Mesendoderm (in vitro differentiated cells): ENCODE measurements at regions not wholly inside any gene's neighbourhood (a gene's known extent, or its start where the extent isn't known, plus 50 kb on each side); places are given as distances from the start of the nearest gene placed in this dataset.
"Not testable (repeated sequence)": the region's sequence is repeated elsewhere in the genome, so short reads cannot be mapped to it uniquely, and the experiment has no call there.

Experiments
- DNase-seq: peaks from one replicate; pipeline ENCODE4 v3.0.0; 2013
- H2AK5ac ChIP-seq: 2 replicates; pipeline ENCODE4 v1.6.1; 2013; ENCODE audit warnings: low read length, inconsistent platforms
- H2BK120ac ChIP-seq: 2 replicates; pipeline ENCODE4 v1.6.1; 2013; ENCODE audit warnings: low read depth, mild to moderate bottlenecking, low read length, moderate library complexity, mixed read lengths
- H2BK15ac ChIP-seq: replicated peaks from 2 replicates; pipeline ENCODE4 v1.6.1; 2013; ENCODE audit warnings: low read depth, mild to moderate bottlenecking, moderate library complexity
- H2BK5ac ChIP-seq: 2 replicates; pipeline ENCODE4 v1.6.1; 2013; ENCODE audit warnings: low read length, inconsistent platforms
- H3K18ac ChIP-seq: 2 replicates; pipeline ENCODE4 v1.6.1; 2013; ENCODE audit warnings: mild to moderate bottlenecking, low read length, mixed read lengths
- H3K23ac ChIP-seq: one replicate; pipeline ENCODE4 v1.6.1; 2013; ENCODE audit warnings: low read length
- H3K27ac ChIP-seq: 2 replicates; pipeline ENCODE4 v1.5.1; 2013; ENCODE audit warnings: low read depth, mild to moderate bottlenecking, inconsistent platforms, low read length, moderate library complexity
- H3K27me3 ChIP-seq: 2 replicates; pipeline ENCODE4 v1.6.1; 2013; ENCODE audit warnings: low read length, control low read depth, mild to moderate bottlenecking, inconsistent platforms; ENCODE audit not compliant: insufficient read depth, poor library complexity
- H3K36me3 ChIP-seq: 2 replicates; pipeline ENCODE4 v1.6.1; 2013; ENCODE audit warnings: low read length, inconsistent platforms; ENCODE audit not compliant: control insufficient read depth, insufficient read depth
- H3K4ac ChIP-seq: one replicate; pipeline ENCODE4 v1.6.1; 2013; ENCODE audit warnings: low read depth, mild to moderate bottlenecking, low read length, moderate library complexity
- H3K4me1 ChIP-seq: 2 replicates; pipeline ENCODE4 v1.6.1; 2013; ENCODE audit warnings: low read depth, low read length, inconsistent platforms; ENCODE audit not compliant: control insufficient read depth
- H3K4me2 ChIP-seq: 2 replicates; pipeline ENCODE4 v1.6.1; 2013; ENCODE audit warnings: low read length
- H3K4me3 ChIP-seq: 2 replicates; pipeline ENCODE4 v1.5.1; 2013; ENCODE audit warnings: mild to moderate bottlenecking, low read length
- H3K56ac ChIP-seq: one replicate; pipeline ENCODE4 v1.6.1; 2013; ENCODE audit warnings: low read length
- H3K79me1 ChIP-seq: 2 replicates; pipeline ENCODE4 v1.6.1; 2013; ENCODE audit warnings: low read length, inconsistent platforms
- H3K79me2 ChIP-seq: 2 replicates; pipeline ENCODE4 v1.6.1; 2013; ENCODE audit warnings: mild to moderate bottlenecking, low read length; ENCODE audit not compliant: control insufficient read depth, insufficient read depth
- H3K9ac ChIP-seq: 2 replicates; pipeline ENCODE4 v1.6.1; 2013; ENCODE audit warnings: low read length, inconsistent platforms
- H4K5ac ChIP-seq: one replicate; pipeline ENCODE4 v1.6.1; 2013; ENCODE audit warnings: low read length
- H4K8ac ChIP-seq: one replicate; pipeline ENCODE4 v1.6.1; 2013; ENCODE audit warnings: low read depth, mild to moderate bottlenecking, control low read depth, low read length, moderate library complexity
- WGBS: extraction: QIAGEN DNeasy Blood & Tissue Kit; methylation state at CpG from one replicate; pipeline ENCODE4 v1.1.7; 2013; ENCODE audit warnings: low lambda C conversion rate, missing lambda C conversion rate; ENCODE audit not compliant: insufficient coverage; ENCODE audit errors: extremely low coverage; 5-methylcytosine and 5-hydroxymethylcytosine counted together

DNA sequence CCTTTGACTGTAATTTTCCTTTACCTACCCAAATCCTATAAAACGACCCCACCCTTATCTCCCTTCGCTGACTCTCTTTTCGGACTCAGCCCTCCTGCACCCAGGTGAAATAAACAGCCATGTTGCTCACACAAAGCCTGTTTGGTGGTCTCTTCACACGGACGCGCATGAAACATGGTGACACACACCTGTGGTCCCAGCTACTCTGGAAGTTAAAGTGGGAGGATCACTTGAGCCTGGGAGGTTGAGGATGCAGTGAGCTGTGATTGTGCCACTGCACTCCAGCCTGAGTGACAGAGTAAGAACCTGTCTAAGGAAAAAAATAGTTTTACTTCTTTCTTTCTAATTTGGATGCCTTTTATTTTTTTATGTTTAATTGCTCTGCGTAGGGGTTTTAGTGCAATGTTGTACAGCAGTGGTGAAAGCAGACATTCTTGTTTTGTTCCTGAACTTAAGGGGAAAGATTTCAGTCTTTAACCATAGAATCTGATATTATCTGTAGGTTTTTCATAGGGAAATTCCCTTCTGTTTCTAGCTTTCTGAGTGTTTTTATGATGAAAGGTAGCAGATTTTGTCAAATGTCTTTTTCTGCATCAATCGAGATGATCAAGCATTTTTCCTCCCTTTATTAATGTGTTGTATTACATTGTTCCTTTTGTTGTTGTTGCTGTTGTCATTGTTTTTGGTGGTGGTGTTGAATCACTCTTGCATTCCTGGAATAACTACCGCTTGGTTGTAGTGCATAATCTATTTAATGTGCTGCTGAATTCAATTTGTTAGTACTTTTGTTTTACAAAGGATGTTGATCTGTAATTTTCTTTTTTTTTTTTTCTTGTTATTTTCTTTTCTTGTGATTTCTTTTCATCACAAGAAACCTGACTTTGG is 497.4 kb downstream of the DISC1 start:
- H4K8ac ChIP-seq: no peak overlapping the region
- no peak overlapping the region for H2BK120ac ChIP-seq
- H3K27me3 ChIP-seq: no peaks in the 10 kb centered on the region
- peak overlapping the region; percentile 87 for H3K18ac ChIP-seq
- H3K4me3 ChIP-seq: no peak overlapping the region
- peak overlapping the region; percentile 67 for H3K56ac ChIP-seq
- H3K23ac ChIP-seq: no peak overlapping the region
- H3K79me1 ChIP-seq: peaks cover 3% of the 10 kb centered on the region
- no peak overlapping the region for H2BK5ac ChIP-seq
- WGBS: no CpG with 5 or more reads among the region's 9 CpGs
- H3K79me2 ChIP-seq: peaks cover 23% of the 10 kb centered on the region
- H3K4me2 ChIP-seq: no peak overlapping the region
- H2AK5ac ChIP-seq: no peak overlapping the region
- no peak overlapping the region for H2BK15ac ChIP-seq
- H3K36me3 ChIP-seq: no peaks in the 10 kb centered on the region
- peaks cover 2% of the 10 kb centered on the region for H3K4me1 ChIP-seq
- H4K5ac ChIP-seq: no peak overlapping the region
- peak overlapping the region; percentile 70 for H3K27ac ChIP-seq
- DNase-seq: peak; percentile 83
- peak overlapping the region; percentile 36 for H3K9ac ChIP-seq
- H3K4ac ChIP-seq: no peak overlapping the region

DNA sequence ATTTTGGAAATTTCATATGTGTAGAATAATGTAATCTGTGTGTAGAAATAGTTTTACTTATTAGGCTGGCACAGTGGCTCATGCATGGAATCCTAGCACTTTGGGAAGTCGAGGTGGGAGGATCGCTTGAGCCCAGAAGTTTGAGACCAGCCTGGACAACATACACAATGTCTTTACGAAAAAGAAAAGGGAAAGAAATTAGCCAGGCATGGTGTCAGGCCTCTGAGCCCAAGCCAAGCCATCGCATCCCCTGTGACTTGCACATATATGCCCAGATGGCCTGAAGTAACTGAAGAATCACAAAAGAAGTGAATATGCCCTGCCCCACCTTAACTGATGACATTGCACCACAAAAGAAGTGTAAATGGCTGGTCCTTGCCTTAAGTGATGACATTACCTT is 491.3 kb downstream of the DISC1 start:
- not testable (repeated sequence) for H3K23ac ChIP-seq, H3K4me2 ChIP-seq, H3K79me2 ChIP-seq, H3K18ac ChIP-seq, H3K4me1 ChIP-seq, H4K5ac ChIP-seq, H3K79me1 ChIP-seq, H3K27me3 ChIP-seq, H3K9ac ChIP-seq, H3K36me3 ChIP-seq, H3K4ac ChIP-seq, H2AK5ac ChIP-seq, DNase-seq, H4K8ac ChIP-seq, H2BK15ac ChIP-seq, H2BK120ac ChIP-seq, H2BK5ac ChIP-seq, H3K27ac ChIP-seq, H3K4me3 ChIP-seq
- peak overlapping the region; percentile 70 for H3K56ac ChIP-seq
- WGBS: no CpG with 5 or more reads among the region's 4 CpGs

DNA sequence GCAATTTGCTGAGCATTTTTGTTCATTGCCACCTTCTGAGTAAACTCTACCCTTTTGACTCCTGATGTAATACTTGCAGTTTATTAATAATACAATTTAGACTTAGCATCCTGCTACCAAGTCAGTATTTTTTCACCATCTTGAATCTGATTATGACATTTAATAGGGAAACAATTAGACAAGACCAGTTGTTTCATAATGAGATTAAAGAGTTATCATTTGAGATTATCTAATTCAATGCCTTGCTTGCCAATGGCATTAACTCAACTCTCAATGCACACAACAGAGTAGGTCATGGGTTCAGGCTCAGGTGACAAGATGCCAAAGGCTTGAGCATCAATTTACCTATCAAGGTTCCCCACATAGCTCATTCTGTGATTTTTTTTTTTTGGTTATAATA is 488.4 kb downstream of the DISC1 start:
- no peak overlapping the region for H2AK5ac ChIP-seq
- H2BK5ac ChIP-seq: no peak overlapping the region
- no peak overlapping the region for H4K5ac ChIP-seq
- no peak overlapping the region for H3K18ac ChIP-seq
- no peaks in the 10 kb centered on the region for H3K36me3 ChIP-seq
- no peak overlapping the region for H3K4ac ChIP-seq
- H3K4me1 ChIP-seq: peaks cover 10% of the 10 kb centered on the region
- H2BK15ac ChIP-seq: no peak overlapping the region
- peaks cover 3% of the 10 kb centered on the region for H3K79me2 ChIP-seq
- H3K27ac ChIP-seq: no peak overlapping the region
- H3K27me3 ChIP-seq: no peaks in the 10 kb centered on the region
- no peak for DNase-seq
- no peak overlapping the region for H3K9ac ChIP-seq
- no peak overlapping the region for H3K56ac ChIP-seq
- H4K8ac ChIP-seq: no peak overlapping the region
- no peaks in the 10 kb centered on the region for H3K79me1 ChIP-seq
- H3K4me2 ChIP-seq: no peak overlapping the region
- H3K23ac ChIP-seq: no peak overlapping the region
- H3K4me3 ChIP-seq: no peak overlapping the region
- no peak overlapping the region for H2BK120ac ChIP-seq

DNA sequence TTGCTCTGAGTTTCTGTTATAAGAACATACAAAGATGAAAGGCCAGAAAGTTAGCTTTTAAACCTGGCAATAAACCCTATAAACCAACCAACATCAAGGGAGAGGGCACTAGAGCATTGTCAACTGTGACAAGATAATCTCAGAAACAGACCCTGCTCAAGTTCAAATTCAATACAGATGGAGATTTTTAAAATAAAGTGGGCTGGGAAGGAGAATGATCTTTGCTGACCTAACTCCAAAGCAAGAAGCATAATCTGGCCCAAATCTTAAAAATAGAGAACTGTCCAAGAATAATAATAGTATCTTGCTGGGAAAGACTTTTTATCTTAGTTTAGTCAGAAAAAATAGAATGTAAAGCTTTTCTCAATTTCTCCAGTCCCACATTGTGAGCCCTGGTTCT is 485.5 kb downstream of the DISC1 start:
- H2BK5ac ChIP-seq: no peak overlapping the region
- no peak overlapping the region for H3K4ac ChIP-seq
- H3K4me1 ChIP-seq: peaks cover 21% of the 10 kb centered on the region
- no peak overlapping the region for H3K23ac ChIP-seq
- H3K56ac ChIP-seq: no peak overlapping the region
- peak overlapping the region; percentile 61 for H3K18ac ChIP-seq
- H2BK120ac ChIP-seq: no peak overlapping the region
- no peak overlapping the region for H3K27ac ChIP-seq
- H3K4me3 ChIP-seq: no peak overlapping the region
- H2AK5ac ChIP-seq: no peak overlapping the region
- H3K9ac ChIP-seq: no peak overlapping the region
- no peaks in the 10 kb centered on the region for H3K79me1 ChIP-seq
- H3K36me3 ChIP-seq: no peaks in the 10 kb centered on the region
- no peak overlapping the region for H4K8ac ChIP-seq
- no peaks in the 10 kb centered on the region for H3K79me2 ChIP-seq
- peak overlapping the region; percentile 57 for H2BK15ac ChIP-seq
- H4K5ac ChIP-seq: no peak overlapping the region
- DNase-seq: no peak
- no peak overlapping the region for H3K4me2 ChIP-seq
- H3K27me3 ChIP-seq: no peaks in the 10 kb centered on the region

DNA sequence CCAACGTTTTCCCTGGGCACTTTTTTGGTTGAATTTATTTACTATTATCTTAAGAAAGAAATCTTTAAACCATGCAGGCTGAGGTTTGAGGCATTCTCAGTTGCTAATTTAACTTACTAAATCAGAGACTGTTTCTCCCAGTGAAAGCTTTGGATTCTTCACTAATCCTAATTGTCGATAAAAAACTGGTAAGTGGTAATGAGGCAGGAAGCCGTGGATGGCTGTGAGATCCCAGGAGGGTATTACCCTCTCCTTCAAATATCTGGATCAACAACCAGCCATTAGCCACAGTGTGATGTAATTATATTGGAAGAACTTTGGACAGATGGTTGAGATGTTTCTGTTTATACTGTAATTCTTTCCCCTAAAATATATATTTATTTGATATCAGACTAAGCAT is 485.0 kb downstream of the DISC1 start:
- Histone ChIP-seq H3K79me1 (no peaks in the 10 kb centered on the region), H3K36me3 (no peaks in the 10 kb centered on the region), H3K23ac (no peak overlapping the region), H2AK5ac (no peak overlapping the region), H3K4me2 (no peak overlapping the region), H3K56ac (no peak overlapping the region), H4K5ac (no peak overlapping the region), H3K4ac (no peak overlapping the region), H4K8ac (no peak overlapping the region), H3K4me1 (peaks cover 21% of the 10 kb centered on the region), H3K27me3 (no peaks in the 10 kb centered on the region), H2BK120ac (no peak overlapping the region), H2BK5ac (no peak overlapping the region), H3K4me3 (no peak overlapping the region), H3K18ac (peak overlapping the region; percentile 18), H3K79me2 (no peaks in the 10 kb centered on the region), H2BK15ac (no peak overlapping the region), H3K9ac (no peak overlapping the region), H3K27ac (no peak overlapping the region)
- peak; percentile 54 for DNase-seq
- no CpG with 5 or more reads among the region's 3 CpGs for WGBS
